ENCODE measurements at regions not wholly inside any gene's neighbourhood (a gene's known extent, or its start where the extent isn't known, plus 50 kb on each side); places are given as distances from the start of the nearest gene placed in this dataset.

DNA sequence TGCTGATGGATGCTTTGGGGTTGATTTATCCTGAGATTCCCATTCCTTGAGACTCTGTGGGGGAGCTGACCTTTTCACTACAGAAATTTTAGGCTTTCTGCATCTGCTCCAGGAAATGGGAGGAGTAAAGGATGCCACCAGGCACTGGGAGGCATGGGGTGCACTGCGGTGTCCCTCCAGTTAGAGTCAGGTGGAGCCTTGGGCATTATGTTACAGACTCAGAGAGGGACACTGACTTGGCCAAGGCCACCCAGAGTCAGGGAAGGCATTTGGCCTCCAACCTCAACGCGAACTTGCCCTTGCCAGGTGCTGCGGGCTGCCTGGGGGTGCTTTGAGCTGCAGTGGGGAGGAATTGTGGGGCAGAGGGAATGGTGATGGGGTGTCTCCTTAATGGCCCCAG, 58.0 kb upstream of the TBX3 start:
- Histone ChIP-seq H3K36me3 (ENCODE audit: insufficient read depth, insufficient read length, low read length) (no peaks in the 10 kb centered on the region), H3K9me3 (ENCODE audit: insufficient read depth, low read length) (no peaks in the 10 kb centered on the region), H3K27me3 (ENCODE audit: insufficient read depth, insufficient read length) (peaks cover 8% of the 10 kb centered on the region), H3K9ac (ENCODE audit: insufficient read length, low read depth) (no peak overlapping the region), H3K4me1 (ENCODE audit: insufficient read depth, insufficient read length) (peaks cover 7% of the 10 kb centered on the region), H3K4me3 (ENCODE audit: insufficient read length, low read depth) (no peak overlapping the region)
- DNase-seq (ENCODE audit: low read depth, low spot score), result no peak
- TF ChIP-seq SUZ12 (IDR thresholded peaks at IDR 0.05; ENCODE audit: extremely low read depth, insufficient read depth, insufficient read length) (no peak), ZNF274 (IDR thresholded peaks at IDR 0.05; ENCODE audit: low read depth, low read length) (no peak), YY1 (IDR thresholded peaks at IDR 0.05; ENCODE audit: insufficient read depth, insufficient read length) (no peak)

DNA sequence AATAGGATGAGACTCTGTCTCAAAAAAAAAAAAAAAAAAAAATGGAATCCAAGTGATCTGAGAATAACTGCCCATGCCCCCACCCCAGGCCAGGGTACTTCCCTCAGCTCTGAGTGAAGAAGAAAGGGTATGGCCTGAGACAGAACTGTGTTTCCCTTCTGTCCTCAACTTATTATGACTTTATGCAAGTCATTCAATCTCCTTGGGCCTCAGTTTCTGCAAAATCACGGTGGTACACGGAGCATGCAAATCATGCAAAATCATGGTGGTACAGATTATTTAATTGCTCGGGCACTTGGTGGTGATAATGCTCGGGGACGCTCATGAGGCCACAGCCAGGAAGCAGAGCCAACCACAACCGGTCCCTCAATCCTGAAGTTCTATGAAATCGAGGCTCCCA, 56.5 kb upstream of the TBX3 start:
- no peak for TF ChIP-seq ZNF274 (IDR thresholded peaks at IDR 0.05; ENCODE audit: low read depth, low read length)
- no peak for TF ChIP-seq YY1 (IDR thresholded peaks at IDR 0.05; ENCODE audit: insufficient read depth, insufficient read length)
- no peak for TF ChIP-seq SUZ12 (IDR thresholded peaks at IDR 0.05; ENCODE audit: extremely low read depth, insufficient read depth, insufficient read length)
- peaks cover 23% of the 10 kb centered on the region for H3K27me3 ChIP-seq (ENCODE audit: insufficient read depth, insufficient read length)
- H3K4me1 ChIP-seq (ENCODE audit: insufficient read depth, insufficient read length), result peaks cover 7% of the 10 kb centered on the region
- H3K9me3 ChIP-seq (ENCODE audit: insufficient read depth, low read length), result no peaks in the 10 kb centered on the region; the same call in 1 of the 2 replicates
- no peak overlapping the region for H3K4me3 ChIP-seq (ENCODE audit: insufficient read length, low read depth)
- no peak overlapping the region for H3K9ac ChIP-seq (ENCODE audit: insufficient read length, low read depth)
- H3K36me3 ChIP-seq (ENCODE audit: insufficient read depth, insufficient read length, low read length), result no peaks in the 10 kb centered on the region
- DNase-seq (ENCODE audit: low read depth, low spot score), result no peak

DNA sequence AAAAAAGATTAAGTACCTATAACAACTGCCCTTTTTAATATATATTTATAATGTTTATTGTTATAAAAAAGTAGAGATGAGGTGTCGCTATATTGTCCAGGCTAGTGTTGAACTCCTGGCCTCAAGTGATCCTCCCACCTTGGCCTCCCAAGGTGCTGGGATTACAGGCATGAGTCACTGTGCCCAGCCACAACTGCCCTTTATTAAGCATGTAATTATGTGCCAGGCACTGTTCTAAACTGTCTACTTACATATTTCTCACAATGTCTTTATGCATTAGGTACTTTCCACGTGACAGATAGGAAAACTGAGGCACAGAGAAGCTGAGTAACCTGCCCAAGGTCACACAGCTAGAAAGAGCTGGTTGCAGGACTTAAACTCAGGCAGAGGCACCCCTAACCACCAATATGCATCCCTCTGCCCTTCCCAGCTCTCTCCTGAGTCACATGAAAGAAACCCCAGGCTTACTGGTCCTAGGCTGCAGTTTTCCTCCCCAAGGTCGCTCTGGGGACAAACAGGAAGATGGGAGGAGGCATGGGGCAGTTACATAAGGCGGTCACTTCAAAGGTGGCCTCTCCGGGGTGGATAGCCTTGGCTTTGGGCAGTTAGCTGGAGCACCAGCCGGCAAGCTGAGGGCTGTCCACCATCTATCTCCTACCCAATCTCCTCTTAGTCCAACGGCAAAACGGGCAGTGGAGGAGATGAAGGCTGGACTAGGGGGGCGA, 54.6 kb upstream of the TBX3 start:
- Histone ChIP-seq H3K4me1 (ENCODE audit: insufficient read depth, insufficient read length) (peaks cover 15% of the 10 kb centered on the region), H3K4me3 (ENCODE audit: insufficient read length, low read depth) (no peak overlapping the region), H3K27me3 (ENCODE audit: insufficient read depth, insufficient read length) (peaks cover 41% of the 10 kb centered on the region), H3K9me3 (ENCODE audit: insufficient read depth, low read length) (no peaks in the 10 kb centered on the region; the same call in 1 of the 2 replicates), H3K9ac (ENCODE audit: insufficient read length, low read depth) (no peak overlapping the region), H3K36me3 (ENCODE audit: insufficient read depth, insufficient read length, low read length) (no peaks in the 10 kb centered on the region)
- TF ChIP-seq SUZ12 (IDR thresholded peaks at IDR 0.05; ENCODE audit: extremely low read depth, insufficient read depth, insufficient read length) (no peak), ZNF274 (IDR thresholded peaks at IDR 0.05; ENCODE audit: low read depth, low read length) (no peak), YY1 (IDR thresholded peaks at IDR 0.05; ENCODE audit: insufficient read depth, insufficient read length) (no peak)
- no peak for DNase-seq (ENCODE audit: low read depth, low spot score)

DNA sequence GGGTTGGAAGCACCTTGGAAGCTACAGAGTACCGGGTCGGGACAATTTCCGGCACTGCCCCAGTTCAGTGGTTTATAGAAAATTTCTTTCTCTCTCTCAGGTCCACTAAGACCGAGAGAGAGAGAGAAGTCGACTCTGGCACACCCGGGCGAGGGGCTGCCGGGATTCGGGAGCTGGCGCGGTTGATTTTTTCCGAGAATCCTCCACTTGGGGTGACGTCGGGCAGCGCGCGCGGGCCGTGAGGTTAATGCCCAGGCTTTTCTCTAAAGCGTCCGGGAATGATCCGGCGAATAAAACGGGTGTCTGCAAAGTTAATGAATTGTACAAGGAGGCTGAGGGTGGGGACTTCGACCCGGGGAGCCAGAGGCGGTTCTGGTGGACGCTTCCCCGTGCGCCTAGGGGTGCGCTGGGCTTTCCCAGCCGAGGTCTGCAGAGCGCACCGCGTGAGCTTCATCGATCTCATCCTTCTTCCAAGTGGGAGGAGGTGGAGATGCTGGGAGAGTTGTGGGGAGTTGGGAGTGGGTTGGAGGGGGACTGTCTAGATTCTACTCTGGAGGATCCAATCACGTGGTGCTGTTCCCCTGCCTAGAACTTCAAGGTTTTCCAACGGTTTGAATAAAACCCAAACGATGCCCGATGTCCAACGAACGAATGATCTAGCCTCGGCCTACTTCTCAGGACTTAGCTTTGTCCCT, 51.9 kb upstream of the TBX3 start:
- peak overlapping the region; percentile 44 for H3K4me3 ChIP-seq (ENCODE audit: insufficient read length, low read depth)
- H3K9ac ChIP-seq (ENCODE audit: insufficient read length, low read depth), result peak overlapping the region; percentile 67
- DNase-seq (ENCODE audit: low read depth, low spot score), result no peak
- H3K27me3 ChIP-seq (ENCODE audit: insufficient read depth, insufficient read length), result peaks cover 42% of the 10 kb centered on the region
- H3K36me3 ChIP-seq (ENCODE audit: insufficient read depth, insufficient read length, low read length), result no peaks in the 10 kb centered on the region
- TF ChIP-seq YY1 (IDR thresholded peaks at IDR 0.05; ENCODE audit: insufficient read depth, insufficient read length) (no peak), SUZ12 (IDR thresholded peaks at IDR 0.05; ENCODE audit: extremely low read depth, insufficient read depth, insufficient read length) (no peak), ZNF274 (IDR thresholded peaks at IDR 0.05; ENCODE audit: low read depth, low read length) (no peak)
- no peaks in the 10 kb centered on the region; the same call in 1 of the 2 replicates for H3K9me3 ChIP-seq (ENCODE audit: insufficient read depth, low read length)
- H3K4me1 ChIP-seq (ENCODE audit: insufficient read depth, insufficient read length), result peaks cover 8% of the 10 kb centered on the region

DNA sequence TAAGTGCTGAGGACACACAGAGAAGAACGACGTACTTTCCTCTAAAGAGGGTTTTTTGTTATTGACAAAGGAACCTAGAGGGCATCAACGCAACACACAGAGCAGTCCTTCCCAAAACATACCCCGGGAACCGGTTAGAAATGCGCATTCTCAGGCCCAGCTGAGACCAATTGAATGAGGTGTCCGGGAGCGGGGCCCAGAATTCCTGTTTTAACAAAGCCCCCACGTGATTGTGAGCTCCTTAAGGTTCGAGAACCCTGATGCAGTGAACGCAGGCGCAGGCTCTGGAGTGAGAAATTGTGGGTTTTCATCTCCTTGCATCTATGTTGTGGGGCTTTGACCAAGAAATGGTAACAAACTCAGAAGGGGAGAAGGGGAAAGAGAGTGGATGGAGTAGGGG, 51.0 kb upstream of the TBX3 start:
- peaks cover 8% of the 10 kb centered on the region for H3K4me1 ChIP-seq (ENCODE audit: insufficient read depth, insufficient read length)
- H3K27me3 ChIP-seq (ENCODE audit: insufficient read depth, insufficient read length), result peaks cover 42% of the 10 kb centered on the region
- H3K9ac ChIP-seq (ENCODE audit: insufficient read length, low read depth), result peak overlapping the region; percentile 67
- no peak for TF ChIP-seq YY1 (IDR thresholded peaks at IDR 0.05; ENCODE audit: insufficient read depth, insufficient read length)
- no peak for TF ChIP-seq SUZ12 (IDR thresholded peaks at IDR 0.05; ENCODE audit: extremely low read depth, insufficient read depth, insufficient read length)
- TF ChIP-seq ZNF274 (IDR thresholded peaks at IDR 0.05; ENCODE audit: low read depth, low read length), result no peak
- no peaks in the 10 kb centered on the region for H3K36me3 ChIP-seq (ENCODE audit: insufficient read depth, insufficient read length, low read length)
- H3K4me3 ChIP-seq (ENCODE audit: insufficient read length, low read depth), result peak overlapping the region; percentile 44
- DNase-seq (ENCODE audit: low read depth, low spot score), result peak; percentile 52
- no peaks in the 10 kb centered on the region; the same call in 1 of the 2 replicates for H3K9me3 ChIP-seq (ENCODE audit: insufficient read depth, low read length)

DNA sequence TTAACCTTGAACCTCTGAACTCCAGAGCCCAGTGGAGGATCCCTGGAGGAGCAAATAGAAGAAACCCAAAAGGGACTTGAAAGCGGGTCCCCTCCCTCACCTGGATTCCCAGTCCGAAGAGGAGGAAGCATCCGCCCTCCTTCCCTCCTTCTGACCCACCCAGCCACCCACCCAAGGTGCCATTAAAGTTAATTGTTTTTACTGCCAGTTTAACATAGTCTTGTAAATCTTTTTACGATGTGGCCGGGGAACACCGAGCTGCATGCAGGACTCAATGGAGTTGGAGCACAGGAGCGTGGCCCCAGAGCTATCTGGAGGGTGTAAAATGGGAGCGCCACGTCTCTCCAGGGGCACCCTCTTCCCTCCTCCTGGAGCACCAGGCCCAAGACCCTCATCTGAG, 49.9 kb upstream of the TBX3 start:
- TF ChIP-seq ZNF274 (IDR thresholded peaks at IDR 0.05; ENCODE audit: low read depth, low read length), result no peak

More for the DNA sequence above, 49.9 kb upstream of the TBX3 start:
- no peak for DNase-seq (ENCODE audit: low read depth, low spot score)
- Histone ChIP-seq H3K9ac (ENCODE audit: insufficient read length, low read depth) (no peak overlapping the region), H3K36me3 (ENCODE audit: insufficient read depth, insufficient read length, low read length) (no peaks in the 10 kb centered on the region), H3K27me3 (ENCODE audit: insufficient read depth, insufficient read length) (peaks cover 42% of the 10 kb centered on the region), H3K9me3 (ENCODE audit: insufficient read depth, low read length) (no peaks in the 10 kb centered on the region; the same call in 1 of the 2 replicates), H3K4me3 (ENCODE audit: insufficient read length, low read depth) (no peak overlapping the region), H3K4me1 (ENCODE audit: insufficient read depth, insufficient read length) (peaks cover 8% of the 10 kb centered on the region)

Data from NT2/D1 (cell line).